Tongue (tissue), 1 donor: ENCODE measurements at regions not wholly inside any gene's neighbourhood (a gene's known extent, or its start where the extent isn't known, plus 50 kb on each side); places are given as distances from the start of the nearest gene placed in this dataset.

Experiments
- DNase-seq: peaks from one replicate; pipeline ENCODE4 v3.0.0-alpha.2; 2015

- no peak for DNase-seq
Observed at GRCh38 chr6:14187406-14187805, 69.8 kb downstream of the CD83 start.

DNA sequence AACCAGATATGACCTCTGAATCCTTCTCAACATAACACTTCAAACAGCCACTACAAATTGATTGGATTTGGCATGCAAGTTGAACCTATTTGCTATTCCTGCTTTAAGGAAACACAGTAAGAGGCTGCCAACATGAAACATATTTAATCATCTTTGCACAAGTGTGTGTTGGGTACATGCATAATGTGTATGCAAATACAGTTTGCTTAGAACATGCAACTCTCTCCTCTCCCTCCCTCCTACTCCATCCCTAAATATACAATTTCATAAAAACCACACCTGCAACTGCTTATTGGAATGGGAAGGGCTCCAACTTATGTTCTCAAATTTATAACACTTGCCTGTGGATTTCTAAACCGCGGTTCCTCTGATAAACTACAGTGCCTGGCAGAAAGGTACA is 71.5 kb downstream of the CD83 start:
- peak; percentile 32 for DNase-seq

DNA sequence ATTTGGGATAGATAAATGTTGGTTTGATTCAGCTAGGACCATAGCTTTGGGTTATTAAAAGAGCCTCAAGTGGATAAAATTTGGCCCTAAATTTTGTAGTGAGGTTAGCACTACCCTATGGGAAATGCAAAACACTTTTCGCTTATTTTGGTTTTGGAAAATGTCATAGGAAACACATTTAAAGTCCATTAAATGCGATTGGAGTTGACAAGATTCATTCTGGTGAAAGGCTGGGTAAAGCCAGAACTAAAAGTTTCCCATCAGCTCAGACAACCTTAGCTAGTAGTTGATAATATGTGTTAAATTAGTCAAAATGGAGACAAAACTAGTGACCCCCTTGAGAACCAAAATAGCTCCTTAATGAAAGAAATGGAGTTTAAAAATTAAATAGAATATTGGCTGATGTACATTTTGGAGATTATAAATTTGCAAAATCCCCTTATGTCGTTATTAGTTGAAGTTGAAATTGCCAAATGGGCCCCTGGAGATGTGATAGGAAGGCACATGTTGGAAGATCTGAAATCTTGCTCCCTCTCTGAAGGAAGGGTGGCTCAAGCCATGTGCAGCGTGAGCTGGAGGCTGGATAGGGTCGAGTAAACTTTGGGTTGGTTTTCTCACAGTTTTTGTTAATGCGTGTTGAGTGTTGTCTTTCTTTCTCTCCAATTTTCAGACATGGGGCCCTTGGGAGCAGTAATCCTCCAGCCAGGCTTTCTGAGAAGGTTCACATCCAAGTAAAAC is 72.8 kb downstream of the CD83 start:
- DNase-seq: no peak

DNA sequence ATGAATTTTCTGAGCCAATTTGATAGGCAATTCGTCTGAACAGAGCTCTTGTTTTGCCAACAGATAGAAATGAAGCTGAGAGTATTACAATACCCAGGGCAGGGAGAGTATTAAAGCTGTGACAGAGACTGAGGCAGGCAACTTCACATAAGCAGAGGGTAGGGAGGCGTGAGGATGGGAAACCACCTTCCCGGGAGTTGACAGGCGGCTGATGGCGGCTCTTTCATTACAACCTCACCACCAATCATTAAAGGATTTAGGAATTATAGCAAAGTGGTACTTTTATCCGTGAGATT is 73.3 kb downstream of the CD83 start:
- no peak for DNase-seq

DNA sequence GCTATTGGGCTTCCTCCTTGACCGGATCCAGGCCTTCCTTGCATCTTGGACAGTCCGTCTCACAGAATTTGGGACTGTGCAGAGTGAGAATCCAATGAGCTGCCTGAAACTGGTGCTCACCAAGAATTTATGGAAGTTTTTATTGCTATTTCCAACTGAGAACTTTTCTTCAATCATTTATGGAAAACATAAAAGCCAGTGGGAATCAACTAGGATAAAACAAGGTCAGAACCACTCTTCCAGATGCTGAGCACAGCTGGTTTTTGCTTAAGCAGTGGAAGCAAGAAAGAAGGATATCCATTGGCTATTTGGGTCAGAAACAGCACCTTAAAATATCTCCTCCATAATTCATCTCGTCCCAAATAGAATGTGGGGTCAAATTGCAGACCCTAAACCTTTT is 74.2 kb downstream of the CD83 start:
- DNase-seq: no peak

DNA sequence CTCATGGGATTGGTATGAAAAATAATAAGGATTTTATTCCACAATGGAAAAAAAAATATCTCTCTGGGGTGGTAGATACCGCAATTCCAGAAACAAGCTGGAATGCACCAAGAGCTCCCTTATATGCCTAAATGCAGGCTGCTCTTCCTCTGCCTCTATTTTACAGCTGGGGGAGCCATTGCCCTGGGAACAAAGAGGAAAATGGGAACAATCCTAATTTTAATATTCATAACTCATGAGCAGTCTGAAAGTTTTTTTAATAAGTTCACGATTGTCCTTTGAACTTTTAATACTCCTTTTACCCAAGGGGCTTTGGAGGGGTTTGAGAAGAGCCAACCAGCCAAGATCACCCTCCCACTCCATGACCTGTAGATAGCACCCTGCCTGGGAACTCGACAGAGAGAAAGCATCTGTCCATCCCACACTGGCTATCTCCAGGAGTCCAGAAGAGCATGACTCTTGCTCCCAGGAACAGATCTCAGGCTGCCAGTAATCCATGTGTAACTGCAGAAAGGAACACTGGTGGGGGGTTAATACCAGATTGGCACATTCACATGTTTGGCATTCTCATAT is 74.7 kb downstream of the CD83 start:
- no peak for DNase-seq

GRCh38 chr6:14193524-14193923 is 76.0 kb downstream of the CD83 start:
- DNase-seq: no peak

- no peak for DNase-seq
Observed at GRCh38 chr6:14194483-14194882, 76.9 kb downstream of the CD83 start.

DNA sequence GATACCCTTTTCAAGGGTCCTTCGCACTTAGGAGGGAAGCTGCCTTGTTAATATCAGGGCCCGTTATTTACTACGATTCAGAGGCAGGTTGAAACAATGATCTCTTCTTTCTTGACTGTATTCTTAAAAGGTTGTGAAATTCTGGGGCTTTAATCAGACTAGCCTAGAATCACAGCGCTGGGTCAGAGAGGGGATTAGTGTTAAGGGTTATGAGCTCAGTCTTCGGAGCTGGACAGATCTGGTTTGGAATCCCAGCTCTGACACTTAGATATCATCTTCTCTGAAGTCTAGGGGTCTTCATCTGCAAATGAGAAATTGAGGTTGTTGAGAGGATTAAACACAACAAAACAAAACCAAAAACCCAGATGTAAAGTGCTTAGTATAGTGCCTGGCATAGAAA is 77.4 kb downstream of the CD83 start:
- no peak for DNase-seq

- DNase-seq: no peak
Observed at GRCh38 chr6:14196026-14196425, 78.5 kb downstream of the CD83 start.

- DNase-seq: no peak
Observed at GRCh38 chr6:14197118-14197517, 79.5 kb downstream of the CD83 start.

DNA sequence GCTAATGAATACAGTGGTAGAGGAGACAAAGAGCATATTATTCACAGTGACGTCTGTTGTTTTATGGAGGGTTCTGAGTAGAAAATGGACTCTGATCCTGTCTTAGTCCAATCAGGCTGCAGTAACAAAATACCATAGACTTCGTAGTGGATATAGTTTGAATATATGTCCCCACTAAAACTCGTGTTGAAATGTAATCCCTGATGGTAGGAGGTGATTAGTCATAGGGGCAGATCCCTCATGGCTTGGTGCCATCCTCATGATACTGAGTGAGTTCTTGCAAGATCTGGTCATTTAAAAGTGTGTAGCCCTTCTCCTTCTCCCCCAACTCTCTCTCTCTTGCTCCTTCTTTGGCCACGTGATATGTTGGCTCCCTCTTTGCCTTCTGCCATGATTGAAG is 82.5 kb downstream of the CD83 start:
- DNase-seq: no peak

DNA sequence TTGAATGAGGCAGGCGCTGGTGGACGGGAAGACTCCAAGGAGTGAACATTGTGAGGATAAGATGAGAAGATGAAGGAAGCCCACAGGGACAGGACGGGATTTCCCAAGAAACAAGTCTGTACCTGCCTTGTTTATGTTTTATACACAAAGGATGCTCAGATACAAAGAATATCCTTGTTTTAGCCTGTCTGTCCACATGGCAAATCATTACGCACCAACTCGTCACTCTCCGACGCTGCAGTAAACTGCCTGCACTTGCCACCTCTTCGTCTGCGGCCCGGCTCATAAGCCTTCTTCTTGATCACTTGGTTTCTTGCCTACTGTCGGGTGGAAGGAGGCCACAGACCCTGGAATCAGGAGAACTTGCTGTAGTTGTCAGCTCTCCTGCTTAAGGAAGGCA is 85.4 kb downstream of the CD83 start:
- no peak for DNase-seq

- no peak for DNase-seq
Observed at GRCh38 chr6:14206391-14206790, 88.8 kb downstream of the CD83 start.

DNA sequence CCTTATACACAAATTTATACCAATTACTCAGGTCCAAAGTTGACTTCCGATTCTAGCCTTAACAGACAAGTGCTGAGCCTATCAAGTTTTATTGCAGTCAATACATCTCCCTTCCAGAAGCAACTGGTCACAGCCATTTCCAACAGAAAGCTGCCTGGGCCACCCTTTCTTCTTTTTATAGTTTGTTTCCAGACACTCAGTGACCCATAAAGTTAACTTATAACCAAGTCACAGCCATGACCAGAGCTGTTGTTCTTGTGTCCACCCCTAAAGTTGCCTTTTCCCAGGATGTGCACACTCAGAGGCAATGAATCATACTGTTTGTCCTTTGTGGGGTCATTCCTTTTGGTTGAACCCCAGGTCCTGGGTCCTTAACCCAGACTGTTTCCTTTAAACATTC is 89.9 kb downstream of the CD83 start:
- DNase-seq: no peak

- DNase-seq: no peak
Observed at GRCh38 chr6:14209000-14209399, 91.4 kb downstream of the CD83 start.

GRCh38 chr6:14210077-14210476 is 92.5 kb downstream of the CD83 start:
- DNase-seq: peak; percentile 25

DNA sequence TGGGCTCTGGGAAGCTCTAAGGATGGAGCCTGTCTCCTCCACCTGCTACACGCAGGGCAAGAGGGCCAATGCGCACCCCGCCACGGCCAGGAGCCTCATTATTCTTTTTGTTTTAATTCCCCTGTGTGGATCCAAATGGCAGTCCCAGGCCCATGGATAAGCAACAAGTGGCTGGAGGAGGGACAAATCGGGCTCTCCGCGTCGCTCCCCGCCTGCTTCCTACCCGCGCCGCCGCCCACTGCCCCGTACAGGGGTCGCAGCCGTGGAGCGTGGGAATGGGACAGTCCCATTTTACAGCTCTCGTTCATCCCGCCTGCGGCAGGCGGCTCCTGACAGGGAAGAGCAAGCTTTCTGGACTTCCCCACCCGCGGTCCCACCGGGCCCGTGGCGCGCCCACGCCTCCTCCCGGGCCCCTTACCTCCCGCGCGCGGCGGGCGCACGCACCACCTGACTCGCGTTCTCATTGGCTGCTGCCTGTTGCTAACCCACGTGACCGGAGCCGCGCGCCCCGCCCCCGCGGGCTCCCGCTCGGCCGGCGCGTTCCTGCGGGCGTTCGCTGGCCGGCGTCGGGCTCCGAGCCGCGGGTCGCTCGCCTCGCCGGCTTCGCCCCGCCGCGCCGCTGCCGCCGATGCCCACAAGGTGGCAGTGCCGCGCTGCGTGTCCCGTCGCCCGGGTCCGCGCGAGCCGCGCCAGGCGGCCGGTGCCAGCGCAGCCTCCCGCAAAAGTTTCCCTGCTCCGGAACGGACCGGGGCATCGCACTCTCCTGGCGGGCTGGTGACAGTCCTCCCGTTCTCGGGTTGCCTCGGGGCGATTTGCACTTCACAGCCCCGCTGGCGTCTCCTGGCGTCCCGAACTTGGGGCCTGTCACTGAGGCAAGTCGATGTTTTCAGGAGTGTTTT is 93.3 kb downstream of the CD83 start:
- peak; percentile 96 for DNase-seq

DNA sequence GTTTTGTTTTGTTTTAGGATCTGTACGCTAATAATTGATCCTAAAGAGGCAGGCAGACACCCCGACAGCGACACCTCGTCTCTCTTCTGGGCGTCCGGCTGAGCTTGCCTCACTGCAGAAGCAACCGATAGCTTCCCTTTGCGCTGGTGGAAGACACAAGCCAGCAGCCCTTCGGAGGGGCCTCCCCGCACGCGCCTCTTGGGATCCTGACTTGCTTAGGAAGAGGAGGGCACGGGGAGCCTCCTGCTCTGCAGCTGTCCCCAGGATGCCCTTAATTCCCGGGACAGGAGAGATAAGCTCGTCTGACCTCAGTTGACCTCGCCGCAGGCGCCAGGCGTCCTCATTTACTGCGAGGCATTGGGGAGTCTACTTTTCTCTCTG is 94.0 kb downstream of the CD83 start:
- DNase-seq: peak; percentile 76

DNA sequence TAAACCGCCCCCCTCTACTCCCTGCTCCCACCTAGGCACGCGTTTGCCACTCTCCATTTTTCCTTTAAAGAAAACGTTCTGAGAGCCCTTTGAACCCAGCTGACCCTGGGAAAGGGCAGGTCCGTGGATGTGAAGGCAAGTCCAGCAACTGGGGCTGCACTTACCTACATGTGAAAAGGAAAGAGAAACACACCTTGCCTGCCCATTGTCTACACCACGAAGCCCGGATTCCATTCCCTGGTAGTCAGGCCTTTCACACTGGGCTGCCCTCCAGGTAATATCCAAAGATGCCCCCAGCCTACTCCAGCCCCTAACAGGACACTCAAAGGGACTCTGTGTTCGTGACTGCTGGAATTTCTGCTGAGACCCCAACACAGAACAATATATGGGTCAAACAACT is 94.4 kb downstream of the CD83 start:
- no peak for DNase-seq

DNA sequence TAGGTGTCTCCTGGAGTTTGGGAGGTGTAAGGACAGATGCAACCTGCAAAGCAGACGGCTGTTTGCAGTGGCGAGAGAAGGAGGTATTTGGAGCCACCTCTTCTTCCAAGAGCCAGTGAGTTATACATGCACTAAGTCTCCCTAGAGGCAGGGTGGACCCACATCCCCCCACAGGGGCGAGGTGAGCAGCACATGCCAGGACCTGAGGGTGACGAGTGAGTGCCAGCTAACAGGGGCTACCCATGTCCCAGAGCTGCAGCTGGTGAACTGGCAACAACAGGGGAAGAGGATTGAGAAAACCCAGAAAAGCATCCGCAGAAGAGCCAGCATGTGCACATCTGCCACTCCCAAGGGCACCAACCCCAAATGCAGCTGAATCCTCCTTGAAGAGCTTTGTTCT is 95.1 kb downstream of the CD83 start:
- no peak for DNase-seq

DNA sequence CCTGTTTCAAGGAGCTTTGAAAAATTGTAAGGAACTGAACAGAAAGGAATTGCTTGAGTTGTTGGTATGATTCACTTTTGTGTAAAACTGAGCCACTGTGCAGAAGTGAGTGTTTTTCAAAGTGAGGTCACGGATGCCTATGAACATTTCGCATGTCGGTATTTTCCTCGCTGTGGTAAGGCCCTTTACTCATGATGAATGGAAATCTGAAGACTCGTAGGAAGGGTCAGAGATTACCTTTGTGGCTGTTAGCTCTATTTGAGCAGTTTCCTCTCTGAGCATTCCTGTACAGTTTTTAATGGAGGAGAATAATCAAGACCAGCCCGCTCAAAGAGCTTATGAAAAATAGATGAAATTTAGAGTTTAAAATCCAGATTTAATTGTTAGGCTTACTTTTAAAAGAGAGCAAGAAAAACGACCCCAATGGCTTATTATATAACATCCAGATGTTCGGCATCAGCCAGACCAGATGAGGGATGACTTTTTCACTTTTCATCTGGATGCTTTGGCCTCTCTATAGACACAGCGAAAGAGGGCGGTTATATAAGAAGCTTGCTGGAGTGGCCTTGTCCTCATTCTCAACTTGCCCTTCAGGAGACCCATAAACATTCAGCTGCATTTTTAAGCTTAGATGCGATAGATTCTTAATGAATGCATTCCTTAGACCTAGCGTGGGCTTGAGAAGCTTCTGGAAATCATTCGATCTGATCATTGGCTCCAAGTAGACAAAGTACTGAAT is 99.5 kb downstream of the CD83 start:
- peak; percentile 47 for DNase-seq
